T47D (cell line): ENCODE measurements at regions not wholly inside any gene's neighbourhood (a gene's known extent, or its start where the extent isn't known, plus 50 kb on each side); places are given as distances from the start of the nearest gene placed in this dataset.

Experiments
- DNase-seq, 2 experiments: peaks; one replicate each; pipeline versions ENCODE4 v3.0.0 to v3.0.0-alpha.2; 2011 to 2012; ENCODE audit warnings: low read depth in 1 of 2, low spot score in 1 of 2
- JUND ChIP-seq: IDR thresholded peaks from 2 replicates; pipeline ENCODE4 v1.6.1; 2012; ENCODE audit warnings: low read depth
- in situ Hi-C: cut with HindIII; loops from 2 replicates; pipeline ENCODE4 v1.10.0; 2016; ENCODE audit warnings: low sequenced_read_pairs, low pct_unique_long_range_greater_than_20kb

- TF ChIP-seq JUND: no peak
- DNase-seq: no peak
- in situ Hi-C loops: no loop called here
Measured at GRCh38 chr5:88518131-88519016, 249.7 kb upstream of the TMEM161B start.

- DNase-seq: no peak
- no peak for TF ChIP-seq JUND
- in situ Hi-C loops: no loop called here
Measured at GRCh38 chr5:88515881-88516819, 247.5 kb upstream of the TMEM161B start.

GRCh38 chr5:88515068-88515467, 246.4 kb upstream of the TMEM161B start:
- in situ Hi-C loops: no loop called here
- DNase-seq: no peak
- TF ChIP-seq JUND: no peak

GRCh38 chr5:88509403-88509802, 240.8 kb upstream of the TMEM161B start:
- no peak for TF ChIP-seq JUND
- DNase-seq: no peak
- in situ Hi-C loops: no loop called here

- TF ChIP-seq JUND: no peak
- no peak for DNase-seq
- in situ Hi-C loops: no loop called here
Measured at GRCh38 chr5:88507261-88507660, 238.6 kb upstream of the TMEM161B start.

- DNase-seq: no peak
- in situ Hi-C loops: no loop called here
- TF ChIP-seq JUND: no peak
Measured at GRCh38 chr5:88503406-88503805, 234.8 kb upstream of the TMEM161B start.

- in situ Hi-C loops: no loop called here
- no peak for DNase-seq
- TF ChIP-seq JUND: no peak
Measured at GRCh38 chr5:88503041-88503345, 234.3 kb upstream of the TMEM161B start.

GRCh38 chr5:88502179-88503040, 233.8 kb upstream of the TMEM161B start:
- DNase-seq: peak in 1 of 2 experiments; percentile 20
- in situ Hi-C loops: no loop called here
- TF ChIP-seq JUND: no peak

GRCh38 chr5:88495810-88496209, 227.2 kb upstream of the TMEM161B start:
- TF ChIP-seq JUND: no peak
- DNase-seq: no peak
- in situ Hi-C loops: no loop called here

- in situ Hi-C loops: no loop called here
- DNase-seq: no peak
Measured at GRCh38 chr5:88490874-88491273, 222.2 kb upstream of the TMEM161B start.

GRCh38 chr5:88489364-88489763, 220.7 kb upstream of the TMEM161B start:
- in situ Hi-C loops: no loop called here
- no peak for DNase-seq
- no peak for TF ChIP-seq JUND

More at GRCh38 chr5:88490874-88491273, 222.2 kb upstream of the TMEM161B start:
- TF ChIP-seq JUND: no peak

- in situ Hi-C loops: no loop called here
- DNase-seq: no peak
- TF ChIP-seq JUND: no peak
Measured at GRCh38 chr5:88488561-88488960, 219.9 kb upstream of the TMEM161B start.
